ENCODE measurements at regions not wholly inside any gene's neighbourhood (a gene's known extent, or its start where the extent isn't known, plus 50 kb on each side); places are given as distances from the start of the nearest gene placed in this dataset.

- TF ChIP-seq RAD21 (IDR thresholded peaks at IDR 0.05; ENCODE audit: low read length) (no peak), POLR2A (IDR thresholded peaks at IDR 0.05; ENCODE audit: low read depth, low read length) (no peak), MAFK (IDR thresholded peaks at IDR 0.05; ENCODE audit: low read depth, low read length) (no peak)
- TF ChIP-seq, protein P1, sequence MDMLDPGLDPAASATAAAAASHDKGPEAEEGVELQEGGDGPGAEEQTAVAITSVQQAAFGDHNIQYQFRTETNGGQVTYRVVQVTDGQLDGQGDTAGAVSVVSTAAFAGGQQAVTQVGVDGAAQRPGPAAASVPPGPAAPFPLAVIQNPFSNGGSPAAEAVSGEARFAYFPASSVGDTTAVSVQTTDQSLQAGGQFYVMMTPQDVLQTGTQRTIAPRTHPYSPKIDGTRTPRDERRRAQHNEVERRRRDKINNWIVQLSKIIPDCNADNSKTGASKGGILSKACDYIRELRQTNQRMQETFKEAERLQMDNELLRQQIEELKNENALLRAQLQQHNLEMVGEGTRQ (IDR thresholded peaks at IDR 0.05; ENCODE audit: low read depth, low read length): no peak
- H2BK5ac ChIP-seq (ENCODE audit: low read depth, low read length, poor library complexity, severe bottlenecking): no peak overlapping the region
- dilution Hi-C loops (cut with HindIII; ENCODE audit: low sequenced_read_pairs, unreplicated experiment): no loop called here
Measured at GRCh38 chr12:59121451-59121850, 201.1 kb upstream of the LRIG3 start.

More at GRCh38 chr12:59121451-59121850, 201.1 kb upstream of the LRIG3 start:
- Histone ChIP-seq H2AK9ac (replicated peaks; ENCODE audit: low read depth, low read length, poor library complexity) (no peak overlapping the region), H2AK5ac (ENCODE audit: low read depth, low read length) (no peak overlapping the region), H3K56ac (ENCODE audit: extremely low read depth, insufficient read depth, low read length) (no peak overlapping the region), H3K9me1 (ENCODE audit: insufficient read depth, low read length) (no peaks in the 10 kb centered on the region), H4K8ac (ENCODE audit: low read depth in 2 of 2, low read length in 2 of 2) (no peak overlapping the region), H3K4me2 (ENCODE audit: low read depth, low read length) (no peak overlapping the region), H3K23ac (ENCODE audit: low read depth, low read length) (no peak overlapping the region), H4K20me1 (ENCODE audit: insufficient read depth, low read length) (no peaks in the 10 kb centered on the region), H2AFZ (replicated peaks; ENCODE audit: low read length, poor library complexity) (no peak overlapping the region), H4K5ac (ENCODE audit: low read depth, low read length) (no peak overlapping the region), H2BK20ac (ENCODE audit: low read depth, low read length) (no peak overlapping the region), H3K9ac (ENCODE audit: low read depth, low read length) (no peak overlapping the region), H3K18ac (ENCODE audit: low read depth, low read length) (no peak overlapping the region), H3K79me1 (ENCODE audit: low read depth in 1 of 2, low read length in 2 of 2) (no peaks in the 10 kb centered on the region), H2BK120ac (ENCODE audit: low read depth, low read length) (no peak overlapping the region), H2BK15ac (ENCODE audit: low read depth, low read length) (no peak overlapping the region), H3K27ac (ENCODE audit: insufficient read depth, low read length) (no peak overlapping the region), H3K9me3 (ENCODE audit: control insufficient read depth, insufficient read depth, low read length) (no peaks in the 10 kb centered on the region), H3K14ac (replicated peaks; ENCODE audit: low read depth, low read length) (no peak overlapping the region), H4K91ac (ENCODE audit: insufficient read depth, low read depth, low read length) (no peak overlapping the region), H3K4me1 (ENCODE audit: control insufficient read depth, insufficient read depth, low read length) (0 out of 2 replicates have a peak, but pooled peaks cover 2% of the 10 kb centered on the region), H3K4me3 (ENCODE audit: insufficient read depth, low read depth, low read length) (no peak overlapping the region), H3K36me3 (ENCODE audit: control insufficient read depth, insufficient read depth, low read length) (no peaks in the 10 kb centered on the region), H3K27me3 (ENCODE audit: control insufficient read depth, insufficient read depth, low read length) (no peaks in the 10 kb centered on the region), H3K4ac (ENCODE audit: low read depth, low read length) (no peak overlapping the region)
- intact Hi-C loops (cut with micrococcal nuclease): no loop called here
- ChIA-PET POLR2A (ENCODE audit: unreplicated experiment) (no interaction called here), CTCF (interaction anchor here (1.0 kb wide), 1 partner anchor 29 kb away, joined by 3 read pairs; no protein-coding TSS in a partner anchor)
- in situ Hi-C loops (cut with MboI; ENCODE audit: low sequenced_read_pairs): no loop called here
- WGBS, 2 experiments (ENCODE audit: extremely low coverage in 2 of 2, insufficient read length in 1 of 2): no CpG with 5 or more reads among the region's 2 CpGs
- no TSS peak for BruUV-seq (replicated peaks)
- DNase-seq (no peak), ATAC-seq (ENCODE audit: low read depth) (no peak)

All from IMR-90 (cell line).